COLO668 (cell line): ENCODE measurements at regions not wholly inside any gene's neighbourhood (a gene's known extent, or its start where the extent isn't known, plus 50 kb on each side); places are given as distances from the start of the nearest gene placed in this dataset.
"Not testable (repeated sequence)": the region's sequence is repeated elsewhere in the genome, so short reads cannot be mapped to it uniquely, and the experiment has no call there.

Experiments used
- DNase-seq: peaks from one replicate; lab custom pipeline; 2025; ENCODE audit not compliant: unreplicated experiment; lab: John Stamatoyannopoulos, UW

DNA sequence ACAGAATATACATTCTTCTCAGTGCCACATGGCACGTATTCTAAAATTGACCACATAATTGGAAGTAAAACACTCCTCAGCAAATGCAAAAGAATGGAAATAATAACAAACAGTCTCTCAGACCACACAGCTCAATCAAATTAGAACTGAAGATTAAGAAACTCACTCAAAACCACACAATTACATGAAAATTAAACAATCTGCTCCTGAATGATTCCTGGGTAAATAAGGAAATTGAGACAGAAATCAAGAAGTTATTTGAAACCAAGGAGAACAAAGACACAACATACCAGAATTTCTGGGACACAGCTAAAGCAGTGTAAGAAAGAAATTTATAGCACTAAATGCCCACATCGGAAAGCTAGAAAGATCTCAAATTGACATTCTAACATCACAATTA lies 637.3 kb downstream of the ANKRD50 start:
- DNase-seq, result not testable (repeated sequence)

DNA sequence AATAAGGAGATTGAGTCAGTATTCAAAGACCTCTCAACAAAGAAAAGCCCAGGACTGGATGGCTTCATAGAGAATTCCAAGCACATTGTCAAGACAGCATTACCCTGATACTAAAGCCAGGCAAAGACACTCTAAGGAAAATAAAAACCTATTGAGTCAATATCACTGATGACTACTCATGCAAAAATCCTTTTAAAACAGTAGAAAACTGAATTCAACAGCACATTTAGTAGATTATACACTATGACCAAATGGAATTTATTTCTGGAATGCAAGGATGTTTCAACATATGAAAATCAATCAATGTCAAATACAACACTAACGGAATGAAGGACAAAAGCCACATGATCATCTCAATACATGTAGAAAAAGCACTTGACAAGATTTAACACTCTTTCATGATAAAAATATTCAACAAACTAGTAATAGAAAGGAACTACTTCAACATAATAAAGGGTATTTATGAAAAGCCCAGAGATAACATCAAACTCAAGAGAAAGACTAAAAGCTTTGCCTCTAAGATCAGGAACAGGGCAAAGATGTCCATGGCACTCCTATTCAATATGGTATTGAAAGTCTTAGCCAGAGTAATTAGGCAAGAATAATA lies 633.3 kb downstream of the ANKRD50 start:
- DNase-seq, result no peak

DNA sequence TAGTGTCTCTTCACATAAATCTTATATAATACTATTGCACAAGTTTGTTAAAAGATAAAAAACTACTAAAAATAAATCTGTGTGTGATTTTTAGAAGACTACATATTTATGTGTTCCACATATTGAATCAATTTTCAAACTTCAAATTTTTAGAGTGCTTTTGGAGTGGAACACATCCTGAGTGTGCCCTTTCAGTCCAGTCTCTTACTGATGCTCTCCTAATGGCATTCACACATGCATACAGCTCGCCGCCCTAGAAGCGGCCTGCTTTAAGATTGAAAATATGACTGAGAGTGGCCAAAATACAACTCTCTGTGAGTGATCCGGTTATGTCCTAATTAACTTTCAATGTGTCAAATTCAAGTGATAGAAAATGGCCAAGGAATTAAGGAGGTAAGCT lies 628.8 kb downstream of the ANKRD50 start:
- no peak for DNase-seq

DNA sequence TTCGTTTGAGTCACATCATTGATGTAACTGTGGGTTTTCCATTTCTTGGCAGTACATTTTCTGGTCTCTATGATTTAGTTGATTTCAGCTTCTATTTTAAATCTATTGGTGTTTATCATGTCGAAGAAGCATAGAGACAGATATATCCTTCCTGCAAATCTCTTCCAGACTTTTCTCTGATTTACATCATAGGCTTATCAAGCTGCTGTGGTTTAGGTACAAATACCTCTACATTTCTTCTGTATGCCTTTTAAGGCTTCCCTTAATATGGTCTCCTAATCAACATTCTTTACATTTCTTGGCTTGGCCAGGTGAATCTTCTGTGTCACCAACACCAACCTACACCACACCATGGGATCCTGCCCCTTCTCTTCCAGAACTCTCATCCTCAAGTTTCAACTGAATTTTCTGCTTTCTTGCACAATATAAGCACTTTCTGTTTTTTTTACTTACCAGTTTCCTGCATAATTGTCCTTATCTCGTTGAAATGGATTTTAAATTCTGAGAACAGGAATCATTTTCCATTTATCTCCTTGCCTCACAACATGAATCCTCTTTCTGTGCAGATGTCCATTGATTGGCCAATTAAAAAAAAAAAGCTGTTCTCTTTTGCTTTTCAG lies 626.9 kb downstream of the ANKRD50 start:
- DNase-seq, result no peak

GRCh38 chr4:124090021-124090420 lies 622.5 kb downstream of the ANKRD50 start:
- DNase-seq, result no peak

DNA sequence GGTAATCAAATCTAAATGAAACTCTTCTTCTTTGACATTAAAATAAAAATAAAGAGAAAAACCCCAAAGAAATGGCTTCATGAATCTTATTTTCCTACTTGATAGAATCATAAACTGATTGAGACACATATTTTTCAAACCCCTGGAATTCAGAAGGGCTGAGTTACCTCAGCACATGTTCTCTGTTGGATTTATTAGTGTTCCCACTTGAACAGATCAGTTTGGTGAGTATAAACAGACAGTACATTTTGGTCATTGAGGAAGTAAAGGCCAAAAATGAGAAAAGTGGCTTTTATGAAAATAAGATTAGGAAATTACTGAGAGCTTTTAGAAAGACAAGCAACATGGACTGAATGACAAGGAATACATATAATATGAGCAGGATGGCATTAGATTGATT lies 620.4 kb downstream of the ANKRD50 start:
- DNase-seq, result no peak

DNA sequence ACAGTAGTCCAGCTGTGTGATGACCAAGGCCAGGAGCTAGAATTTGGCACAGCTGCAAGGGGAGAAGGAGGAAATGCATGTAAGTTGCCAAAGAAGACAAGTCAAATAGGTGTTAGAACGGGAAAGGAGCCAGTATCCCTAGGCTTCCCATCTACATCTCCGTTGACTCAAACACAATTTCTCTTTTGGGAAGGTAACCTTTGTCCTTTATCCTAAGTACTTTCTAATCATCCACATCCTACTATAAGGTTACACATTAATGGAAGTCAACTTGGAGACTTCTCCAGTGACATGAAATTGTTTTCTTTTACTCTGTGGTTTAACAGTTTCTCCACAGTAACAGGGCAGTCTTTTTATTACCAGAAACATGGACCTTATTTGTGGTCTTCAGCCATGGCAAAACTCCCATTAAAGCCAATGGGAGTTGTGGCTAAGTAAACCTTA lies 620.0 kb downstream of the ANKRD50 start:
- no peak for DNase-seq

GRCh38 chr4:124095621-124096020 lies 616.9 kb downstream of the ANKRD50 start:
- DNase-seq, result no peak

DNA sequence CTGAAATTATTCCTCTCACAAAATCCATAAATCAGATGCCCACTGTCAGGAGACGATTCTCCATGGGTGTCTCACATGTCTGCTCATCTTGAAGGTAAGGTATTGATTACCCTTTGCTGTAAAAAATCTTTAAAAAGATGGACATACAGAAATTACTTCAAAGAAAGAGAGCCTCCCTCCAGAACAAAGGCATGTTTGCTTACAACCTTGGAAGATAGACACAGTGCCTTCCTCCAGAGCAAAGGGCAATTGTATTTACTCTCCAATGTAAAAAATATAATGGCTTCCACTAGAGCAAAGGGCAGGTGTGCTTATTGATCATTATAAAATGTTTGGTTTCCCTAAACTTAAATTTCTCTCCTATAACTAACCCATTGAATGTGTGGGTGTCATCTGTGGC lies 616.2 kb downstream of the ANKRD50 start:
- no peak for DNase-seq

DNA sequence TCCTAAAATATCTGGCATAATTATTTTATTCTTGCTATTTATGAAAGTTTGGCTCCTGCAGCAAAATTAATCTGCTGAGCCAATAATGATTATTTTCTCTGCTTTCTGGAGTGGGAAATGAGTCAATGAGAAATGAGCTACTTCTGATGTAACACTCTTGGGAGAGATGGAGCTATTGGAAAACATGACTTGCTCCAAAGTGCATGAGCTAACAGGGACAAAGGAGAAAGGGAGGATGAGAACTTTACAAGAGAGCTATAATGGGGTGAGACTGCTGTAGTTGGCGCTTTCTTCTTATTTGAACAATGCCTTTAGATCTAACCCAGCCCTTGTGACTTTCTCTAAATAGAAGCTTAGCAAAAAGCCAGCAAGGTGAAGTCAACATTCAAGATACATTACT lies 615.1 kb downstream of the ANKRD50 start:
- DNase-seq, result no peak

GRCh38 chr4:124104101-124104500 lies 608.4 kb downstream of the ANKRD50 start:
- DNase-seq, result no peak

- DNase-seq, result no peak
Measured at GRCh38 chr4:124104628-124105027, 607.9 kb downstream of the ANKRD50 start.

- no peak for DNase-seq
Measured at GRCh38 chr4:124105212-124105611, 607.3 kb downstream of the ANKRD50 start.

GRCh38 chr4:124111411-124111810 lies 601.1 kb downstream of the ANKRD50 start:
- no peak for DNase-seq

DNA sequence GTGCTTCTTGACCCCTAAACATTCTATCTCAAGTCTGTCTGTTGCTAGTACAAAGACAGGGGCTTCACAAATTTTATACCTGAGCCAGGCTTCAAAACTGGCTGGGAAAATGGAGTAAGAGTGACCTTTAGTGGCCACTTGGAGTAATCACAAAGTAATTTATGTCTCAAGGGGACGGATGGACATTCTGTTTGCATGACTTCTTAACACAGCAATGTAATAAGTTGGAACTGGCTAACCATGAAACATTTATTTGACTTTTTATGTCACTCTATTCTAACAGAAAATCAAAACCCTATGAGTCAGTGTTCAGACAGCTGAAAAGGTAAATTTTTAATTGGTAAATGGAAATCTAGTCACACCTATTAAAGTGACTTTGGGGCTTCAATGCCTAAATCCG lies 600.6 kb downstream of the ANKRD50 start:
- peak; percentile 27 for DNase-seq

DNA sequence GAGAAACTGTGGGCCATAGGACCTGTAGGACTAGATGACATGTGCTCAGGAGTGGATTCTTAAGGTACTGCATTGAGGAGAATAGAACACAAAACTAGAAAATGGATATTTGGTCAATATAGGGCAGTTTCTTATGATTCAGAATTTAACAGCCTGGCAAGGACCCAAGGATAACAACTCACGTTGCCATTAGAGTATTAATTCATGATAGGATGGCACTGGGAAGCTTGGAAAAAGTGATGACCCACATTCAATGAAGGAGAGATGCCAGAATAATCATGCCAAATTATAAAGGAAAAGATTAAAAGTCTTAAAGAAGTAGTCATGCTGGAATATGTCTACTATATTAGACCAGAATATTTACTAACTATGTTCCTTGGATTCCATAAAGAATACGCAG lies 594.5 kb downstream of the ANKRD50 start:
- no peak for DNase-seq

- DNase-seq, result no peak
Measured at GRCh38 chr4:124121461-124121971, 591.0 kb downstream of the ANKRD50 start.

DNA sequence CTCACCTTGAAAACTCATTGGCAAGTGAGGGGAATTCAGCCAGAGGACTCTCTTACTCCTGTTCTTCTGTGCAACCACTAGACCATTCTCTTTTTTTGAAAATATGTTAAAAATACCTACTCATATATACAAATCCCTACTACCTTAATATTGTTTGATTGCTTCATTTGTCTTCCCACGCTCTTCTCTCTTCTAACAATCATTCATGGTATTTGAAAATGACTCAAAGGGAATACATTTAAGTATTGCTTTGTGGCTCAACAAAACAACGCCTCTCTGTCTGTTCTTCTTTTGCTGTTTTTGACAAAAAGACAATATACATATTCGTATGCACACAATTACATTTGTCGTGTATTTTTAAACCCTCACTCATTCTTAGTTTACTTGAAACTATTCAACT lies 589.4 kb downstream of the ANKRD50 start:
- DNase-seq, result no peak

DNA sequence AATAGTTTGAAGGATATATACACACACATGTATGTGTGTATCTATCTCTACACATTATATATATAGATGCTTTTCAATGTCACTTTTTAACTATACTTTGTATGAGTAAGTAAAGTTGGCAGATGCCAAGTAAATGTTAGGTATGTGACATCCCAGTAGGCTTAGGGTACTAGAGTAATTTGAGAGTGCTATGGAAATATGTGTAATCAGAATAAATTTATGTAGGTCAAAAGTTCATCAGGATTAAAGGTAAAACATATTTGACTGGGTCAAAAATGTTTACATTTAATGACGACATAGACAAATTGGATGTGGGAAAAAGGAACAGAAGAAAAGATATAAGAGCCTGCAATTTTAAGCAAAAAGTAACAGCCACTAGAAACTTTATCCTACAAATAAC lies 588.8 kb downstream of the ANKRD50 start:
- no peak for DNase-seq

DNA sequence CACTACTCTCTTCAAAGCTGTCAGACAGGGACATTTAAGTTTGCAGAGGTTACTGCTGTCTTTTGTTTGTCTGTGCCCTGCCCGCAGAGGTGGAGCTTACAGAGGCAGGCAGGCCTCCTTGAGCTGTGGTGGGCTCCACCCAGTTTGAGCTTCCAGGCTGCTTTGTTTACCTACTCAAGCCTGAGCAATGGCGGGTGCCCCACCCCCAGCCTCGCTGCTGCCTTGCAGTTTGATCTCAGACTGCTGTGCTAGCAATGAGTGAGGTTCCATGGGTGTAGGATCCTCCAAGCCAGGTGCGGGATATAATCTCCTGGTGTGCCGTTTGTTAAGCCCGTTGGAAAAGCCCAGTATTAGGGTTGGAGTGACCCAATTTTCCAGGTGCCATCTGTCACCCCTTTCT lies 581.2 kb downstream of the ANKRD50 start:
- not testable (repeated sequence) for DNase-seq

GRCh38 chr4:124132161-124132560 lies 580.4 kb downstream of the ANKRD50 start:
- DNase-seq, result no peak

GRCh38 chr4:124133753-124134152 lies 578.8 kb downstream of the ANKRD50 start:
- DNase-seq, result no peak

DNA sequence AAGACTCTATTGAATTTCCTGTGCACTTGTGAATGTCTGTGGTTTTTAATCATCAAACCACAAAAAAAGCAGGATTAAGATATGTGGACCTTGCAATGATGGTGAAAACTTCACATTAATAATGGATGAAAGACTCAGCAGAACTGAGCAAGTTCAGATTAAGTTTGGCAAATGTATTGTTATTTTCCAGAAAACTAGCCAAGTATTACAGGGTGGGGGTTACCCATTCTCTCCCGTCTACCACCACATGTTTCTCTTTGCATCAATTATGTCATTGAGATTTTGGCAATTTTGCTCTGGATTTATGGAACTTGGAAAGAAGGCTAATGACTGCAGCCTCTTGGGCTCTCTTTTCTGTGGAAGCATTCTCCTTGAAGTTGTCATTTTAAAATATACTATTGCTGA lies 577.1 kb downstream of the ANKRD50 start:
- DNase-seq, result no peak
